HG02678 (cell line): ENCODE measurements at regions not wholly inside any gene's neighbourhood (a gene's known extent, or its start where the extent isn't known, plus 50 kb on each side); places are given as distances from the start of the nearest gene placed in this dataset.
"Not testable (repeated sequence)": the region's sequence is repeated elsewhere in the genome, so short reads cannot be mapped to it uniquely, and the experiment has no call there.

Experiments
- ATAC-seq: cut with Tn5 transposase; IDR thresholded peaks from one replicate; pipeline ENCODE4 v1.9.1; 2021; ENCODE audit warnings: mild to moderate bottlenecking, moderate library complexity; ENCODE audit not compliant: unreplicated experiment

DNA sequence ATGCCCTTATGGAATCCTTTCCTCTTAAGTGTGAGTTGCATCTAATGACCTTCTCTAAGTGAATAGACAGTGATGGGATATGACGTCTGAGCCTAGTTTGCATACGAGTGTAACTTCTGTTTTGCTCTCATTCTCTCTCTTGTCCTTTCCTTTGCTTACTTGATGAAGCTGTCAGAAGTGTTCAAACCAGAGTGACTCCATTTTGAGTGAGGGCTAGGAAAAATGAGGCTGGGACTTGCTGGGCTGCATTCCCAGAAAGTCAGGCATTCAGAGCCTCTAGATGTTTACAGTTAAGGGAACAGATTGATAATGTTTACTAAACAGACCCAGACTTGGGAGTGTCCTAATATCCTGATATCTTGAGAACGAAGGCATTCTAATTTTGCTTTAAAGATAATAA is 311.2 kb upstream of the SOX4 start:
- ATAC-seq = not testable (repeated sequence)

GRCh38 chr6:21284166-21284565 is 309.4 kb upstream of the SOX4 start:
- ATAC-seq = no peak

- ATAC-seq = no peak
These were observed 308.8 kb upstream of the SOX4 start for GRCh38 chr6:21284706-21285105.

DNA sequence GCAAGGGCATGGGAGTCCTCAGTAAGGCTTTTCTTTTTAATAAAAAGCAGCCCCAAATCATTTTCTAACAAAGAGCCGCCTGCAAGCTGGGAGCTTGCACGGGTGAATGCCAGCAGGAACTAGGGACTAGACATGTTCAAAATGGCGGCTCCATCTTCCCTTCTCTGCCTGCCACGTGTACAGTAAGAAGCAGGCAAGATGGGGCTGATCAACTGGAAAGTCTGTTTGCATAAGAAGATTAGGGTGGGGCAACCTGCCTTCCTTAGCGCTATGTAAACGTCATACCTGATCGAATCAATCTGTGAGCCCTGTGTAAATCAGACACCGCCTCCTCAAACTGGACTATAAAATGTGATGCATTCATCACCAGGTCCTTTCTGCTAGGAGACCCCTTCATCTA is 299.4 kb upstream of the SOX4 start:
- ATAC-seq = no peak

DNA sequence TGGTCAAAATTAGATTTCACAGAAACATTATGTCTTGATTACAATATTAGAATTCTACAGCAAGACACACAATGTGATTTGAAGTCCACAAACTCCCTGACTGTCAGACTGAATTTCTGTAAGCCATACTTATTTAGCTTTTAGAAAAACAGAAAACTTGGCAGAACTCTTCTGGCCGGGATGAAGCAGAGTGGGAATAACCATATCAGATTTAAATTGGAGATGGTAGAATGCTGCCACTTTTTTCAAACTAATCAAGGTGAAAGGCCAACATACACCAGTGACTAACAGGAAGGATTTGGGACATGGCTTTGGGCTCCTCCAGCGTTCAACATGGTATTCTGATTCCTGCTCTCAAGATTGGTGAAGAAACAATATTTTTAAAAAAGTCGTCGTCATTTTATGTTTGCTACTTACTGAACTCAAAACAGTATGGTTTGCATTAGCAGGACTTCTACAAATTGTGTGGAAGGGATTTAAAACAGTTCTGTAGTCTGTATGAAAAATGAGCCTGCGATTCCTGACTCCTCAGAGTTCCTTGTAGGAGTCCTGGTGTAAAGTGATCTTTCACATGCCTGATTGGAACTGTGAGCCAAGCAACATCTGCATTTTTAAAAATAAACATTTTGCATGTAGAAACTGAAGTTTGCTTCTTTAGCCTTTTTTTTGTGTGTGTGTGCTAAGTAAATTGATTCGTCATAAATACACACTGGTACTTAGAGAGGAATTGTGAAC is 297.9 kb upstream of the SOX4 start:
- no peak for ATAC-seq

DNA sequence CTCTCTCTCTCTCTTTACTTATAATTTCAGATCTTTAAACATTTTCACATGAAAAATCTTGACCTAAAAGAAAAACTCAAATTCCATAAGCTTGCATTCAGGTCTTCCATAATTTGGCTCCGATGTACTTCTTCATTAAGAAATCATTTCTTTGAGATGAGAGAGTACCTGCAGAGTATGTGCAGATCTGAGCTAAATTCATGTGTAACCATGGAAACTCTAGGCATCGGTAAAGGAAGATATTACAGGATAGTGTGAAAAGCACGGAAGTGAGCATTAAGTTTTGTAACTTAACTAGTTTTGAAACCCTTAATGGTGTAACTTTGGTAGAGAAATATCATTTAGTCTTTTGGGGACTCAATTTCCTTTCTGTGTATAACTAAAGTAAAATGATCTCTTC is 295.9 kb upstream of the SOX4 start:
- ATAC-seq = no peak

DNA sequence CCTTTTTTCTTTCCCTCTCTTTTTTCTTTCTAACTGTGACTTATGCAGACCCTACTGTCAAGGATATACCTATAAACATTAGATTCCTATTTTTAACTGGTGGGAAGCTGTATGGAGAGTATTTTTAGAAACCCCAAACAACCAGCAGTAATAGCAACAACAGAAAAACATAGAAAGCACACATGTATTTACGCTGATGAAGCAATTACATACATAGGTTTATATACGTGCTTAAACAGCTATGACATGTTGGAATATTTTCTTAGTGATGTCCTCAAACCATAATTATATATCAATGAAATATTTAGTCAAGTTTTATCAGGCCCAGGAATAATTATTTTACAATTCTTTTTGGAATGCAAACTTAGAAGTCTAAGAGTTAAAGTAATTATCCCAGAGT is 294.3 kb upstream of the SOX4 start:
- no peak for ATAC-seq

GRCh38 chr6:21300439-21300838 is 293.1 kb upstream of the SOX4 start:
- no peak for ATAC-seq

GRCh38 chr6:21305893-21306332 is 287.6 kb upstream of the SOX4 start:
- ATAC-seq = no peak

DNA sequence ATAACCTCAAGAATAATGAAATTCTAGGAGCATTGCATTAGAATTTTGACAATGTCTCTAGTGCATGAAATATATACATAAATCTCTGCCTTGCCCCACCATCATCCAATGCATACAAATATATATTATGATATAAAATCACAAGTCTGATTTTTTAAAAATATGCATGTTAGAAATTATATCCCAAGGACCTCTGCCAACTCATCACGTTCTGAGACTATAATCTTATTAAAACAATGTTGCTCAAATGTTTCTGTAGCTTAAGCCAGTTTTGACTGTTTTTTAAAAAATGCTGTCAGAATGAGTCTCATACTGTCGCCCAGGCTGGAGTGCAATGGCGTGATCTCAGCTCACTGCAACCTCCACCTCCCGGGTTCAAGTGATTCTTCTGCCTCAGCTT is 287.0 kb upstream of the SOX4 start:
- no peak for ATAC-seq

- no peak for ATAC-seq
These were observed 283.7 kb upstream of the SOX4 start for GRCh38 chr6:21309807-21310221.

- no peak for ATAC-seq
These were observed 282.9 kb upstream of the SOX4 start for GRCh38 chr6:21310568-21311140.

DNA sequence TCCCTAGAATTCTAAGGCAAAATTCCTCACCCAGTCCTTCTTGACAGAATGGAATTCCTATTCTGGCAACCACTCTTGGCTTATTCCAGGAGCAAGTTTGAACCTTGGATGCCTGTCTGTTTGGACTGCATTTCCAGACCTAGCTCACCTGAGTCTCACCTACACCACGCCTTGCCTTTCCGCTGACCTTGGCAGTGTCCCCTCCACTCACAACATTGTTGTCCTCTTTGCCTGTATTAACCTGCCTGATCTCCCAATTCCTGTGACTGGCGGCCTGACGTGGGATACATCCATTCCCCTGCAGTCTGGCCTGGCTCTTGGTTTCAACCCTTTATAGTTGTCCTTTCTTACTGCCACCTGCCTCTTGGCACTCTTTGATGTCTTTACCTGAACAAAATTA is 281.4 kb upstream of the SOX4 start:
- no peak for ATAC-seq

DNA sequence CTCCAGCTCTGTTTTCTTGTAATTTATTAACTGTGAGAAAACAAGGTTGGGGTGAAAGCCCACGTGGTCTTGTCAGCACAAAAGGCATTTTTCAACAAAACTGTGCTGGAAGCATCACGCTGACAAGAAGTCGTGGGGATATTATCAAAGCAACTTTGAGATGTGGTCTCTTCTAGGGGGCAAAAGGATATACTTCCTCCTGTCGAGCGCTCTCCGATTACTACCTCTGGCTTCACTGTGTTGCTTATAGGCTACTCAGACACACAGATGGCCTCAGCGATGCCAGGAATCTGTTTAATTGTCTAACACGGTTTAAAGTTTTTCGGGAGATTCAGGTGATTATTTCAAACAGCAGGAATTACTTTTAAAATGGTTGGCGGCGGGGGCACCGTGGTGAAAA is 275.9 kb upstream of the SOX4 start:
- ATAC-seq = no peak

GRCh38 chr6:21321076-21321475 is 272.5 kb upstream of the SOX4 start:
- ATAC-seq = no peak

GRCh38 chr6:21321531-21321930 is 272.0 kb upstream of the SOX4 start:
- ATAC-seq = no peak

GRCh38 chr6:21323577-21323976 is 270.0 kb upstream of the SOX4 start:
- no peak for ATAC-seq

GRCh38 chr6:21325201-21325856 is 268.2 kb upstream of the SOX4 start:
- no peak for ATAC-seq

GRCh38 chr6:21327326-21328112 is 266.0 kb upstream of the SOX4 start:
- no peak for ATAC-seq

GRCh38 chr6:21331235-21331634 is 262.3 kb upstream of the SOX4 start:
- ATAC-seq = no peak

GRCh38 chr6:21332077-21332476 is 261.5 kb upstream of the SOX4 start:
- ATAC-seq = no peak

DNA sequence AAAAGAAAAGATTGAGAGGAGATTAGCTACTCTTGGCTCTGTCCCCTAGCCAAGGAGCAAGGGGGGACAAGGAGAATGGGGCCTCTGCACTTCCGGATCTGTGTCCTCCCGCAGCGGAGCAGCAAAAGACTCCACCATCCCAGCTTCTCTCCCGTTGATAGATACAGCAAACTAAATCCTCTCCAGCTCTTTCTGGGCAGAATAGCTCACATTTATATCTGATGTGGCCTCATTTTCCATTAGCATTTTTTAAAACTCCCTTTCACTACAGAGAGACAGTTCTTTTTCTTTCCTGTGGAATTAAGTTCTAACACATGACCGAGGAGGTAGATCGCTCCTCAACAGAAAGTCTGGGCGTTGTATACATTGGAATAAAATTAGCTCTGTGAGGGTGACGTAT is 260.9 kb upstream of the SOX4 start:
- no peak for ATAC-seq
